ENCODE measurements at regions not wholly inside any gene's neighbourhood (a gene's known extent, or its start where the extent isn't known, plus 50 kb on each side); places are given as distances from the start of the nearest gene placed in this dataset.

GRCh38 chr4:101701551-101701950 lies 89.0 kb upstream of the BANK1 start:
- H2AFZ ChIP-seq (ENCODE audit: low read length), result no peak overlapping the region
- no peak for TF ChIP-seq EZH2 (IDR thresholded peaks at IDR 0.05; ENCODE audit: low read length, unreplicated experiment)
- no peak for TF ChIP-seq CTCF (conservative IDR thresholded peaks at IDR 0.05; ENCODE audit: low read depth, low read length)
- no peak for TF ChIP-seq EZH2phosphoT487 (IDR thresholded peaks at IDR 0.05; ENCODE audit: borderline replicate concordance, low read length)
- no peaks in the 10 kb centered on the region for H4K20me1 ChIP-seq (ENCODE audit: low read length)
- intact Hi-C loops (cut with micrococcal nuclease), result loop anchor here (10.0 kb wide), 1 partner anchor 287 kb away; no protein-coding TSS in a partner anchor
- no TSS peak for BruUV-seq (replicated peaks)
- POLR2A ChIA-PET (ENCODE audit: unreplicated experiment), result no interaction called here
- CTCF ChIA-PET, result no interaction called here
- no peak overlapping the region for H3K9ac ChIP-seq (ENCODE audit: low read length)
- H3K27ac ChIP-seq (ENCODE audit: low read length), result no peak overlapping the region
- H3K4me2 ChIP-seq (ENCODE audit: low read length), result no peak overlapping the region
- H3K9me3 ChIP-seq (ENCODE audit: low read length), result 0 out of 2 replicates have a peak, but pooled peaks cover 3% of the 10 kb centered on the region
- no peaks in the 10 kb centered on the region for H3K79me2 ChIP-seq (ENCODE audit: low read length)
- no peak overlapping the region for H3K4me3 ChIP-seq (ENCODE audit: low read length)
- no peak for ATAC-seq
- no peak for DNase-seq
- H3K4me1 ChIP-seq (ENCODE audit: insufficient read depth, low read length), result peaks cover 4% of the 10 kb centered on the region; the same call in 1 of the 2 replicates
- H3K9me2 ChIP-seq (replicated peaks; ENCODE audit: low read length), result no peaks in the 10 kb centered on the region
- no peaks in the 10 kb centered on the region for H3F3A ChIP-seq (ENCODE audit: low read length, unreplicated experiment)
- 0 out of 2 replicates have a peak, but pooled peaks cover 2% of the 10 kb centered on the region for H3K36me3 ChIP-seq (ENCODE audit: low read depth, low read length)
- no peaks in the 10 kb centered on the region for H3K27me3 ChIP-seq (ENCODE audit: low read length)

- no TSS peak for BruUV-seq (replicated peaks)
- no peaks in the 10 kb centered on the region for H3K36me3 ChIP-seq (ENCODE audit: low read depth, low read length)
- no peak overlapping the region for H3K4me3 ChIP-seq (ENCODE audit: low read length)
- H3K27ac ChIP-seq (ENCODE audit: low read length), result no peak overlapping the region
- H3F3A ChIP-seq (ENCODE audit: low read length, unreplicated experiment), result no peaks in the 10 kb centered on the region
- ChIA-PET POLR2A (ENCODE audit: unreplicated experiment) (no interaction called here), CTCF (no interaction called here)
- intact Hi-C loops (cut with micrococcal nuclease), result loop anchor here (10.0 kb wide), 1 partner anchor 285 kb away; no protein-coding TSS in a partner anchor
- ATAC-seq (no peak), DNase-seq (no peak)
- no peak overlapping the region for H3K9ac ChIP-seq (ENCODE audit: low read length)
- H2AFZ ChIP-seq (ENCODE audit: low read length), result no peak overlapping the region
- no peaks in the 10 kb centered on the region for H3K9me3 ChIP-seq (ENCODE audit: low read length)
- TF ChIP-seq EZH2 (IDR thresholded peaks at IDR 0.05; ENCODE audit: low read length, unreplicated experiment) (no peak), EZH2phosphoT487 (IDR thresholded peaks at IDR 0.05; ENCODE audit: borderline replicate concordance, low read length) (no peak), CTCF (conservative IDR thresholded peaks at IDR 0.05; ENCODE audit: low read depth, low read length) (no peak)
- no peaks in the 10 kb centered on the region for H4K20me1 ChIP-seq (ENCODE audit: low read length)
- H3K9me2 ChIP-seq (replicated peaks; ENCODE audit: low read length), result no peaks in the 10 kb centered on the region
- H3K27me3 ChIP-seq (ENCODE audit: low read length), result no peaks in the 10 kb centered on the region
- H3K79me2 ChIP-seq (ENCODE audit: low read length), result no peaks in the 10 kb centered on the region
- peaks cover 11% of the 10 kb centered on the region; the same call in 1 of the 2 replicates for H3K4me1 ChIP-seq (ENCODE audit: insufficient read depth, low read length)
- H3K4me2 ChIP-seq (ENCODE audit: low read length), result no peak overlapping the region
Measured at GRCh38 chr4:101699441-101700124, 90.9 kb upstream of the BANK1 start.

- Histone ChIP-seq H3K9me3 (ENCODE audit: low read length) (no peaks in the 10 kb centered on the region), H3K4me3 (ENCODE audit: low read length) (no peak overlapping the region), H3K27me3 (ENCODE audit: low read length) (no peaks in the 10 kb centered on the region), H3K4me2 (ENCODE audit: low read length) (no peak overlapping the region), H3F3A (ENCODE audit: low read length, unreplicated experiment) (no peaks in the 10 kb centered on the region), H2AFZ (ENCODE audit: low read length) (no peak overlapping the region), H3K4me1 (ENCODE audit: insufficient read depth, low read length) (peaks cover 18% of the 10 kb centered on the region; the same call in 1 of the 2 replicates), H3K9ac (ENCODE audit: low read length) (no peak overlapping the region), H3K9me2 (replicated peaks; ENCODE audit: low read length) (no peaks in the 10 kb centered on the region), H4K20me1 (ENCODE audit: low read length) (no peaks in the 10 kb centered on the region), H3K79me2 (ENCODE audit: low read length) (no peaks in the 10 kb centered on the region), H3K27ac (ENCODE audit: low read length) (no peak overlapping the region), H3K36me3 (ENCODE audit: low read depth, low read length) (no peaks in the 10 kb centered on the region)
- CTCF ChIA-PET, result no interaction called here
- ATAC-seq (no peak), DNase-seq (no peak)
- TF ChIP-seq EZH2phosphoT487 (IDR thresholded peaks at IDR 0.05; ENCODE audit: borderline replicate concordance, low read length), result no peak
- intact Hi-C loops (cut with micrococcal nuclease), result no loop called here
- no TSS peak for BruUV-seq (replicated peaks)
- POLR2A ChIA-PET (ENCODE audit: unreplicated experiment), result no interaction called here
Measured at GRCh38 chr4:101697266-101697665, 93.3 kb upstream of the BANK1 start.

All from PC-3 (cell line).